CD4-positive, CD25-positive, alpha-beta regulatory T cell (primary cell): ENCODE measurements at regions not wholly inside any gene's neighbourhood (a gene's known extent, or its start where the extent isn't known, plus 50 kb on each side); places are given as distances from the start of the nearest gene placed in this dataset.
"Not testable (repeated sequence)": the region's sequence is repeated elsewhere in the genome, so short reads cannot be mapped to it uniquely, and the experiment has no call there.

ENCODE experiments used
- ATAC-seq, 2 donors: fragments of 150-1000 bp; cut with Tn5 transposase; one replicate each; pipeline ENCODE4 v1.10.0; 2021; ENCODE audit warnings: low read depth in 2 of 2, moderate number of reproducible peaks in 2 of 2, moderate library complexity in 1 of 2
- DNase-seq, 3 donors: peaks; one replicate each; pipeline versions ENCODE4 v3.0.0 to v3.0.0-alpha.2; 2012 to 2022; ENCODE audit warnings: mixed read lengths in 1 of 3
- H3K27ac ChIP-seq: one replicate; pipeline ENCODE4 v1.7.0; 2013; ENCODE audit warnings: mild to moderate bottlenecking, low read length; ENCODE audit not compliant: insufficient read depth, poor library complexity, severe bottlenecking
- H3K27me3 ChIP-seq: one replicate; pipeline ENCODE4 v1.7.0; 2013; ENCODE audit warnings: low read length; ENCODE audit not compliant: control insufficient read depth, insufficient read depth
- H3K36me3 ChIP-seq: one replicate; pipeline ENCODE4 v1.7.0; 2013; ENCODE audit warnings: mild to moderate bottlenecking, low read length, moderate library complexity; ENCODE audit not compliant: control insufficient read depth, insufficient read depth
- H3K4me1 ChIP-seq: 2 replicates; pipeline ENCODE4 v1.7.0; 2013; ENCODE audit warnings: mild to moderate bottlenecking, low read length; ENCODE audit not compliant: insufficient read depth, control insufficient read depth, poor library complexity, severe bottlenecking
- H3K4me3 ChIP-seq: one replicate; pipeline ENCODE4 v1.7.0; 2013; ENCODE audit warnings: low read depth, mild to moderate bottlenecking, low read length, moderate library complexity
- H3K9me3 ChIP-seq, 2 experiments: 1 replicate in 1 of 2; 2 replicates in 1 of 2; pipeline ENCODE4 v1.7.0; 2013; ENCODE audit warnings: low read length in 2 of 2, mild to moderate bottlenecking in 1 of 2, moderate library complexity in 1 of 2; ENCODE audit not compliant: control insufficient read depth in 2 of 2
- H3K27ac Mint-ChIP-seq, 3 donors: one replicate each; pipeline ENCODE4 v1.8.0; 2020 to 2022; ENCODE audit warnings: mild to moderate bottlenecking in 3 of 3, mixed read lengths in 3 of 3, moderate library complexity in 2 of 3
- H3K27me3 Mint-ChIP-seq: one replicate; pipeline ENCODE4 v1.8.0; 2022; ENCODE audit warnings: mild to moderate bottlenecking, mixed read lengths
- H3K36me3 Mint-ChIP-seq: one replicate; pipeline ENCODE4 v1.8.0; 2020; ENCODE audit warnings: mixed read lengths
- H3K4me1 Mint-ChIP-seq, 4 donors: one replicate each; pipeline ENCODE4 v1.8.0; 2020 to 2022; ENCODE audit warnings: mixed read lengths in 4 of 4, mild to moderate bottlenecking in 1 of 4
- H3K4me3 Mint-ChIP-seq, 4 donors: one replicate each; pipeline ENCODE4 v1.8.0; 2020 to 2022; ENCODE audit warnings: mild to moderate bottlenecking in 4 of 4, mixed read lengths in 4 of 4, moderate library complexity in 3 of 4
- H3K9me3 Mint-ChIP-seq, 7 donors: one replicate each; pipeline ENCODE4 v1.8.0; 2020 to 2022; ENCODE audit warnings: mixed read lengths in 7 of 7, mild to moderate bottlenecking in 3 of 7, moderate library complexity in 2 of 7

DNA sequence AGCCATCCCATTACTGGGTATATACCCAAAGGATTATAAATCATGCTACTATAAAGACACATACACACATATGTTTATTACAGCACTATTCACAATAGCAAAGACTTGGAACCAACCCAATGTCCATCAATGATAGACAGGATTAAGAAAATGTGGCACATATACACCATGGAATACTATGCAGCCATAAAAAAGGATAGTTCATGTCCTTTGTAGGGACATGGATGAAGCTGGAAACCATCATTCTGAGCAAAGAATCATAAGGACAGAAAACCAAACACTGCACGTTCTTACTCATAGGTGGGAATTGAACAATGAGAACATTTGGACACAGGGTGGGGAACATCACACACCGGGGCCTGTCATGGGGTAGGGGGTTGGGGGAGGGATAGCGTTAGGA lies 60.3 kb upstream of the NMU start:
- not testable (repeated sequence) for H3K4me1 ChIP-seq, ATAC-seq, DNase-seq, H3K27ac Mint-ChIP-seq, H3K9me3 ChIP-seq, H3K36me3 Mint-ChIP-seq, H3K27me3 ChIP-seq, H3K4me3 Mint-ChIP-seq, H3K36me3 ChIP-seq, H3K27ac ChIP-seq, H3K4me1 Mint-ChIP-seq, H3K4me3 ChIP-seq
- H3K9me3 Mint-ChIP-seq = peaks cover 0 to 15% (median 3%) of the 10 kb centered on the region in 7 donors
- H3K27me3 Mint-ChIP-seq = peaks cover 16% of the 10 kb centered on the region

DNA sequence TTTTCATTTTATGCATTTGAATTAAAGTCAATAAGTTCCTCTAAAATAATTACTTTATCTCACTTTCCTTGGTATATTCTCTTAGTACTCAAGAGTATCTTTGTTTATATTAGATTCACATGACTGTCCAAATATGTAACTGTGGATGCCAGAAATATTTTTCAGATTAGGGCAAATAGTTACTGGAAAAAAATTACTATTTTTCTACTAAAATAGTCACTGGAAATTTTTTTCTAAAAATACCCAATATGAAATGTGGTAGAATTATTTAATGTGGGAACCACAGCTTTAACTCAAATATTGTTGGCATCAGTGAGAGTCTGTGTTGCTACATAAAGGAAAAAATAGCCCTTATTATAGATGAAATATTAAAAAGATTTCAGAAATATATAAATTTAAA lies 70.4 kb upstream of the NMU start:
- no peak overlapping the region for H3K4me3 ChIP-seq
- Mint-ChIP-seq H3K4me3 (no peak overlapping the region), H3K9me3 (peaks cover 0 to 4% (median 0%) of the 10 kb centered on the region in 7 donors), H3K4me1 (peaks cover 0 to 2% (median 0%) of the 10 kb centered on the region in 4 donors), H3K27ac (no peak overlapping the region), H3K27me3 (peaks cover 15% of the 10 kb centered on the region), H3K36me3 (no peaks in the 10 kb centered on the region)
- H3K9me3 ChIP-seq = no peaks in the 10 kb centered on the region
- H3K27ac ChIP-seq = no peak overlapping the region
- DNase-seq (no peak), ATAC-seq (no peak)
- peaks cover 6% of the 10 kb centered on the region for H3K27me3 ChIP-seq
- no peaks in the 10 kb centered on the region for H3K4me1 ChIP-seq
- H3K36me3 ChIP-seq = no peaks in the 10 kb centered on the region

GRCh38 chr4:55707507-55707906 lies 71.4 kb upstream of the NMU start:
- H3K27me3 ChIP-seq = peaks cover 3% of the 10 kb centered on the region
- no peaks in the 10 kb centered on the region for H3K36me3 Mint-ChIP-seq
- no peak overlapping the region for H3K4me3 Mint-ChIP-seq
- ATAC-seq (no peak), DNase-seq (no peak)
- peaks cover 14% of the 10 kb centered on the region for H3K27me3 Mint-ChIP-seq
- no peaks in the 10 kb centered on the region for H3K36me3 ChIP-seq
- peaks cover 0 to 4% (median 0%) of the 10 kb centered on the region in 7 donors for H3K9me3 Mint-ChIP-seq
- no peak overlapping the region for H3K27ac Mint-ChIP-seq
- no peak overlapping the region for H3K4me3 ChIP-seq
- H3K9me3 ChIP-seq = no peaks in the 10 kb centered on the region
- no peaks in the 10 kb centered on the region for H3K4me1 ChIP-seq
- no peak overlapping the region for H3K27ac ChIP-seq
- peaks cover 0 to 2% (median 0%) of the 10 kb centered on the region in 4 donors for H3K4me1 Mint-ChIP-seq

DNA sequence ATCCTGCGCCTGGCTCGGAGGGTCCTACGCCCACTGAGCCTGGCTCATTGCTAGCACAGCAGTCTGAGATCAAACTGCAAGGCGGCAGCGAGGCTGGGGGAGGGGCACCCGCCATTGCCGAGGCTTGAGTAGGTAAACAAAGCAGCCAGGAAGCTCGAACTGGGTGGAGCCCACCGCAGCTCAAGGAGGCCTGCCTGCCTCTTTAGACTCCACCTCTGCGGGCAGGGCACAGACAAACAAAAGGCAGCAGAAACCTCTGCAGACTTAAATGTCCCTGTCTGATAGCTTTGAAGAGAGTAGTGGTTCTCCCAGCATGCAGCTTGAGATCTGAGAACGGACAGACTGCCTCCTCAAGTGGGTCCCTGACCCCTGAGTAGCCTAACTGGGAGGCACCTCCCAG lies 71.9 kb upstream of the NMU start:
- H3K27ac ChIP-seq, H3K4me3 ChIP-seq, H3K27me3 ChIP-seq, H3K36me3 ChIP-seq, H3K4me1 Mint-ChIP-seq, H3K4me1 ChIP-seq, H3K4me3 Mint-ChIP-seq, H3K27ac Mint-ChIP-seq, H3K9me3 Mint-ChIP-seq, ATAC-seq, DNase-seq, H3K9me3 ChIP-seq, H3K36me3 Mint-ChIP-seq: not testable (repeated sequence)
- H3K27me3 Mint-ChIP-seq = peaks cover 14% of the 10 kb centered on the region

GRCh38 chr4:55712835-55713234 lies 76.7 kb upstream of the NMU start:
- not testable (repeated sequence) for H3K27ac ChIP-seq, H3K4me3 ChIP-seq, H3K27me3 Mint-ChIP-seq, H3K9me3 Mint-ChIP-seq, H3K36me3 ChIP-seq, H3K4me1 Mint-ChIP-seq, H3K36me3 Mint-ChIP-seq, ATAC-seq, H3K4me1 ChIP-seq, H3K27ac Mint-ChIP-seq, H3K27me3 ChIP-seq, DNase-seq, H3K9me3 ChIP-seq, H3K4me3 Mint-ChIP-seq

GRCh38 chr4:55721651-55722050 lies 85.6 kb upstream of the NMU start:
- Histone ChIP-seq H3K27me3 (no peaks in the 10 kb centered on the region), H3K36me3 (no peaks in the 10 kb centered on the region), H3K4me1 (no peaks in the 10 kb centered on the region), H3K9me3 (no peaks in the 10 kb centered on the region), H3K4me3 (no peak overlapping the region), H3K27ac (no peak overlapping the region)
- Mint-ChIP-seq H3K27ac (no peak overlapping the region), H3K27me3 (no peaks in the 10 kb centered on the region), H3K4me3 (no peak overlapping the region), H3K36me3 (no peaks in the 10 kb centered on the region), H3K9me3 (peaks cover 0 to under 1% (median 0%) of the 10 kb centered on the region in 7 donors), H3K4me1 (no peaks in the 10 kb centered on the region)
- ATAC-seq (no peak), DNase-seq (no peak)

DNA sequence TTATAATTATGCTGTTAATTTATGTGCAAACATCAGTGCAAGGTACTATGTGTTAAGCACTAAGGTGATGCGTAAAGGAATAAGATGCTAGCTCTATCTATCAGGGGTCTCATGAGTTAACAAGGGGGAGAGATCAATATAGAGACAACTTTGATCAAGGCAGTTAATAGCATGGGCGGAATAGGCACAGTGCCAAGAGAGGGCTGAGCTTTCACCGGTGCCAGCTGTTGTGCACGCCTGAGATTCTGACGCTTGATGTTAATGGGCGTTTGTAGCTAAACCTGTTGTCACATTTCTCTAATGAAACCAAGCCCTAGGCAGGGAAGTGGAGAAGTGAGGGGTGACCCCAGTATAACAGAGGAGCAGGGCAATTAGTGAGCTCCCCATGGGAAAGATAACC lies 86.0 kb upstream of the NMU start:
- H3K9me3 ChIP-seq = no peaks in the 10 kb centered on the region
- Mint-ChIP-seq H3K27me3 (no peaks in the 10 kb centered on the region), H3K27ac (no peak overlapping the region), H3K9me3 (peaks cover 0 to 2% (median 0%) of the 10 kb centered on the region in 7 donors), H3K4me1 (no peaks in the 10 kb centered on the region), H3K4me3 (no peak overlapping the region), H3K36me3 (no peaks in the 10 kb centered on the region)
- no peak for DNase-seq
- no peaks in the 10 kb centered on the region for H3K4me1 ChIP-seq
- H3K27me3 ChIP-seq = no peaks in the 10 kb centered on the region
- H3K36me3 ChIP-seq = no peaks in the 10 kb centered on the region
- no peak overlapping the region for H3K27ac ChIP-seq
- ATAC-seq = no peak
- no peak overlapping the region for H3K4me3 ChIP-seq

DNA sequence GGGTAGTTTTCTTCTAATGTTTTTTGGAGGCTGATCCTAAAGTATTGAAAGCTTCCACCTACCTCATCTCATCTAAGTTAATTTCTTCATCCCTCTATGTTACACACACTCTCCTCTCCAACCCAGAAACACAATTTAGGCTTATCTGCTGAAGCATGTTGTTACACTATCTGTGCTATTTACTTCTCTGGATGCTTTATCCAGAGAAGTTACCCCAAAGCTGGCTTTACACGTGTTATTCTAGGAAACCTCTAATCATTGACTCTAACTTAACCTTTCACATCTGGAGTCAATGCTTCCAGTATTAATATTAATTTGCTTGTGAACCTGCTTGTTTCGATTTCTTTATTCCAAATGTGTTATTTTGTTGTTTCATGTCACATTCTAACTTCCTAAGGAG lies 87.3 kb upstream of the NMU start:
- Mint-ChIP-seq H3K27ac (no peak overlapping the region), H3K27me3 (no peaks in the 10 kb centered on the region), H3K4me1 (no peaks in the 10 kb centered on the region), H3K36me3 (no peaks in the 10 kb centered on the region), H3K4me3 (no peak overlapping the region), H3K9me3 (peaks cover 0 to 2% (median 0%) of the 10 kb centered on the region in 7 donors)
- H3K4me1 ChIP-seq = no peaks in the 10 kb centered on the region
- no peak overlapping the region for H3K27ac ChIP-seq
- DNase-seq (no peak), ATAC-seq (no peak)
- no peaks in the 10 kb centered on the region for H3K27me3 ChIP-seq
- no peaks in the 10 kb centered on the region for H3K36me3 ChIP-seq
- no peak overlapping the region for H3K4me3 ChIP-seq
- H3K9me3 ChIP-seq = no peaks in the 10 kb centered on the region
